ENCODE measurements at regions not wholly inside any gene's neighbourhood (a gene's known extent, or its start where the extent isn't known, plus 50 kb on each side); places are given as distances from the start of the nearest gene placed in this dataset.
"Not testable (repeated sequence)": the region's sequence is repeated elsewhere in the genome, so short reads cannot be mapped to it uniquely, and the experiment has no call there.

DNA sequence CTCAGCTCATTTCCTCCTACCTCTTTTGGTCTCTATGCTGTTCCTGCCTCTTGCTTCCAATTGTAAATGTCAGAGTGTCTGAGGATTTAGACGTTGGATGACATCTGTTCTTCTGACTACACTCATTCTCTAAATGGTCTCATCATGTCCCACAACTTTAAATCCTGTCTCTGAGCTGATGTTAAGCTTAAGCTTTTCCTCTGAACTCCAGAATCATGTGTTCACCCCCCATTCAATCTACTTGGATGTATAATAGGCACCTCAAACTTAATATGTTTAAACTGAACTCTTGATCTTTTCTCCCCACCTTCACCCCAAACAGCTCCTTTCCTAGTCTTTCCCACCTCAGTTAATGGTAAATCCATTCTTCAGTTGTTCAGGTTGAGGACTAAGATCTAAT, 433.6 kb downstream of the CSNK1G3 start:
- TF ChIP-seq, protein P1, sequence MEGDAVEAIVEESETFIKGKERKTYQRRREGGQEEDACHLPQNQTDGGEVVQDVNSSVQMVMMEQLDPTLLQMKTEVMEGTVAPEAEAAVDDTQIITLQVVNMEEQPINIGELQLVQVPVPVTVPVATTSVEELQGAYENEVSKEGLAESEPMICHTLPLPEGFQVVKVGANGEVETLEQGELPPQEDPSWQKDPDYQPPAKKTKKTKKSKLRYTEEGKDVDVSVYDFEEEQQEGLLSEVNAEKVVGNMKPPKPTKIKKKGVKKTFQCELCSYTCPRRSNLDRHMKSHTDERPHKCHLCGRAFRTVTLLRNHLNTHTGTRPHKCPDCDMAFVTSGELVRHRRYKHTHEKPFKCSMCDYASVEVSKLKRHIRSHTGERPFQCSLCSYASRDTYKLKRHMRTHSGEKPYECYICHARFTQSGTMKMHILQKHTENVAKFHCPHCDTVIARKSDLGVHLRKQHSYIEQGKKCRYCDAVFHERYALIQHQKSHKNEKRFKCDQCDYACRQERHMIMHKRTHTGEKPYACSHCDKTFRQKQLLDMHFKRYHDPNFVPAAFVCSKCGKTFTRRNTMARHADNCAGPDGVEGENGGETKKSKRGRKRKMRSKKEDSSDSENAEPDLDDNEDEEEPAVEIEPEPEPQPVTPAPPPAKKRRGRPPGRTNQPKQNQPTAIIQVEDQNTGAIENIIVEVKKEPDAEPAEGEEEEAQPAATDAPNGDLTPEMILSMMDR (IDR thresholded peaks at IDR 0.05; ENCODE audit: unreplicated experiment in 3 of 3) = no peak
- H3K27me3 Mint-ChIP-seq (ENCODE audit: low read depth) = peaks cover 7% of the 10 kb centered on the region
- peaks cover 30% of the 10 kb centered on the region for H3K9me3 Mint-ChIP-seq
- H3K27ac Mint-ChIP-seq = no peak overlapping the region
- no peak overlapping the region for H3K4me3 Mint-ChIP-seq
- H3K4me1 Mint-ChIP-seq = peaks cover 6% of the 10 kb centered on the region
- peaks cover 14% of the 10 kb centered on the region for H3K36me3 Mint-ChIP-seq (ENCODE audit: low read depth)

GRCh38 chr5:123943151-123943550, 431.2 kb downstream of the CSNK1G3 start:
- H3K4me3 Mint-ChIP-seq = no peak overlapping the region
- peaks cover 48% of the 10 kb centered on the region for H3K9me3 Mint-ChIP-seq
- TF ChIP-seq, protein P1 (IDR thresholded peaks at IDR 0.05; ENCODE audit: unreplicated experiment in 3 of 3) = no peak
- peaks cover 7% of the 10 kb centered on the region for H3K27me3 Mint-ChIP-seq (ENCODE audit: low read depth)
- H3K36me3 Mint-ChIP-seq (ENCODE audit: low read depth) = peaks cover 32% of the 10 kb centered on the region
- H3K27ac Mint-ChIP-seq = no peak overlapping the region
- no peaks in the 10 kb centered on the region for H3K4me1 Mint-ChIP-seq

DNA sequence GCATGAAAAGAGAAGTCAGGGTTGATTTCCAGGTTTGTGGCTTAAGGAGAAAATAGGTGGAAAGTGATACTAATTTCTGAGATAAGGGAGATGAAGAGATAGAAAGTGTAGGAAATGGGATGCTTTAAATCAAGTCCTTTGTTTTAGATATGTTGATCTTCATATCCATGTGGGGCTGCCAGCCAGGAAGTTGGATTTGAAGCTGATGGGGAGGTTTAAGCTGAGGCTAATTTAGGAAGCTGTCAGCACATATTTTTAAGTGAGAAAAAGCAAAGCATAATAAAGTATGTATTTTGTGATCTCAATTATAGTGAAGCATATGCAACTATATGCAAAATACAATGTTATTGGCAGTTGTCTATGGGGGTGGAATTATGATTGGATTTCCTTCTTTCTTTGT, 428.4 kb downstream of the CSNK1G3 start:
- peaks cover 47% of the 10 kb centered on the region for H3K36me3 Mint-ChIP-seq (ENCODE audit: low read depth)
- no peaks in the 10 kb centered on the region for H3K27me3 Mint-ChIP-seq (ENCODE audit: low read depth)
- peaks cover 64% of the 10 kb centered on the region for H3K9me3 Mint-ChIP-seq
- no peak overlapping the region for H3K4me3 Mint-ChIP-seq
- no peaks in the 10 kb centered on the region for H3K4me1 Mint-ChIP-seq
- no peak overlapping the region for H3K27ac Mint-ChIP-seq
- TF ChIP-seq, protein P1 (IDR thresholded peaks at IDR 0.05; ENCODE audit: unreplicated experiment in 3 of 3) = no peak

DNA sequence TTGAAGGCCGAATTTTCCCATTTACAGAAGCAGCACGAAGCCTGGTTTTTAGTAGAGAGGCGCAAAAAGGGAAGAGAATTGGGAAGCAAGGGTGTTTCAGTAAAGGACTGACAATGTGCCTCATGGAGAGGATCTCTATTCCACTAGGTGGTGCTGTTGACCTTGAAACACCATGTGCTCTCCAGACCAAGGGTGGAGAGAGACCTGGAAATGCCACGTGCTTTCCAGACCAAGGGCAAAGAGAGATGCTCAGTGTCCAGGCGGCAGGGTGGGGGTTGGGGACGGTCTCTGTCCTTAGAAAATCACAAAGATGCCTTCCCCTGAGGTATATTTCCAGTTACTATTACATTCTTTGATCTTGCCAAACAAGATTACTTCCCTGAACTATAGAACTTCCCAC, 425.3 kb downstream of the CSNK1G3 start:
- Mint-ChIP-seq H3K27ac (no peak overlapping the region), H3K36me3 (ENCODE audit: low read depth) (peaks cover 42% of the 10 kb centered on the region), H3K9me3 (peaks cover 59% of the 10 kb centered on the region), H3K4me1 (no peaks in the 10 kb centered on the region), H3K27me3 (ENCODE audit: low read depth) (no peaks in the 10 kb centered on the region), H3K4me3 (no peak overlapping the region)
- TF ChIP-seq, protein P1 (IDR thresholded peaks at IDR 0.05; ENCODE audit: unreplicated experiment in 3 of 3) = no peak

DNA sequence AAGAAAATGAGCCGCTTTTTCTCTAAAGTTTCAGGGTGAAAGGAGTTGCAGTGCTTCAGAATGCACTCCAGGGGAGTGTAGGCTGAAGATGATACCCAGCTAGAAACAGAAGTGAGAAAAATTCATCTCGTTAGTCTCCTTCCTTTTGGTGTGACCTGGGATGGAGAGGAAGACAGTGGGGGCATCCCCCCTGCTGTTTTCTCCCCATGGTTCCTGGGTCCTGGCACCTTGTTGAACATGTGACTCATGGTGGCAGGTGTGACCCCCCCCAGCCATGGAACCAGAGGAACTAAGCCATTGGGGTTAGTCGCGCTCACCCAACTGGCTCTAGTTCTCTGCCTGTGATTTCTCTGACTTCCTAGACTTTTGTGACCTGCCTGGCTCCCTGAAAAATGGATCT, 424.6 kb downstream of the CSNK1G3 start:
- Mint-ChIP-seq H3K4me1 (no peaks in the 10 kb centered on the region), H3K27me3 (ENCODE audit: low read depth) (no peaks in the 10 kb centered on the region), H3K36me3 (ENCODE audit: low read depth) (peaks cover 42% of the 10 kb centered on the region), H3K9me3 (peaks cover 56% of the 10 kb centered on the region), H3K27ac (no peak overlapping the region), H3K4me3 (no peak overlapping the region)
- TF ChIP-seq, protein P1 (IDR thresholded peaks at IDR 0.05; ENCODE audit: unreplicated experiment in 3 of 3) = no peak

GRCh38 chr5:123933812-123934211, 421.8 kb downstream of the CSNK1G3 start:
- H3K27me3 Mint-ChIP-seq (ENCODE audit: low read depth); H3K4me3 Mint-ChIP-seq; H3K4me1 Mint-ChIP-seq; H3K27ac Mint-ChIP-seq: not testable (repeated sequence)
- H3K9me3 Mint-ChIP-seq = peaks cover 34% of the 10 kb centered on the region
- peaks cover 21% of the 10 kb centered on the region for H3K36me3 Mint-ChIP-seq (ENCODE audit: low read depth)

Data from nephron (organoid).